Fibroblast of lung (primary cell): ENCODE measurements at regions not wholly inside any gene's neighbourhood (a gene's known extent, or its start where the extent isn't known, plus 50 kb on each side); places are given as distances from the start of the nearest gene placed in this dataset.

Experiments
- DNase-seq, 2 donors: peaks; one replicate each; pipeline versions ENCODE4 v3.0.0 to v3.0.0-alpha.2; 2010; ENCODE audit warnings: low read depth in 2 of 2
- H2AFZ ChIP-seq: 2 replicates; pipeline ENCODE4 v1.5.1; 2012; ENCODE audit warnings: low read length, control low read depth, inconsistent platforms
- H3K27ac ChIP-seq: 2 replicates; pipeline ENCODE4 v1.5.1; 2011; ENCODE audit warnings: low read length, control low read depth; ENCODE audit not compliant: insufficient read depth
- H3K27me3 ChIP-seq: 2 replicates; pipeline ENCODE4 v1.5.1; 2011; ENCODE audit warnings: mild to moderate bottlenecking, low read length; ENCODE audit not compliant: control insufficient read depth, insufficient read depth
- H3K36me3 ChIP-seq: 2 replicates; pipeline ENCODE4 v1.5.1; 2011; ENCODE audit warnings: low read length; ENCODE audit not compliant: control insufficient read depth, insufficient read depth
- H3K4me1 ChIP-seq: 2 replicates; pipeline ENCODE4 v1.5.1; 2011; ENCODE audit warnings: low read length; ENCODE audit not compliant: control insufficient read depth, insufficient read depth; ENCODE audit errors: extremely low read depth
- H3K4me2 ChIP-seq: 2 replicates; pipeline ENCODE4 v1.5.1; 2011; ENCODE audit warnings: low read length, control low read depth; ENCODE audit not compliant: insufficient read depth; ENCODE audit errors: extremely low read depth
- H3K4me3 ChIP-seq, 4 experiments: fragments of 200-600 bp in 1 of 4; sonication (generic) in 1 of 4; replicated peaks in 1 of 4; 2 replicates each; pipeline ENCODE4 v1.5.1; 2011 to 2016; ENCODE audit warnings: low read length in 4 of 4, low read depth in 3 of 4, mild to moderate bottlenecking in 3 of 4, control low read depth in 2 of 4, inconsistent platforms in 1 of 4, mixed read lengths in 1 of 4; ENCODE audit not compliant: insufficient read depth in 1 of 4; ENCODE audit errors: control extremely low read depth in 1 of 4
- H3K79me2 ChIP-seq: 2 replicates; pipeline ENCODE4 v1.5.1; 2012; ENCODE audit warnings: mild to moderate bottlenecking, low read length, inconsistent platforms; ENCODE audit not compliant: control insufficient read depth, insufficient read depth
- H3K9ac ChIP-seq: 2 replicates; pipeline ENCODE4 v1.5.1; 2011; ENCODE audit warnings: mild to moderate bottlenecking, low read length, control low read depth; ENCODE audit not compliant: insufficient read depth
- H3K9me3 ChIP-seq: 2 replicates; pipeline ENCODE4 v1.5.1; 2012; ENCODE audit warnings: low read depth, low read length; ENCODE audit not compliant: control insufficient read depth, insufficient read depth
- H4K20me1 ChIP-seq: 2 replicates; pipeline ENCODE4 v1.5.1; 2011; ENCODE audit warnings: low read length; ENCODE audit not compliant: control insufficient read depth, insufficient read depth; ENCODE audit errors: extremely low read depth
- CTCF ChIP-seq, 2 donors: IDR thresholded peaks in 1 of 2; conservative IDR thresholded peaks in 1 of 2; 1 replicate in 1 of 2; 2 replicates in 1 of 2; pipeline ENCODE4 v1.5.1; 2011 to 2012; ENCODE audit warnings: low read length in 2 of 2, control low read depth in 1 of 2, inconsistent platforms in 1 of 2, low read depth in 1 of 2, mild to moderate bottlenecking in 1 of 2
- EZH2 ChIP-seq: IDR thresholded peaks from 2 replicates; pipeline ENCODE4 v1.5.1; 2012; ENCODE audit warnings: low read length, control low read depth, mild to moderate bottlenecking; ENCODE audit errors: missing control alignments

DNA sequence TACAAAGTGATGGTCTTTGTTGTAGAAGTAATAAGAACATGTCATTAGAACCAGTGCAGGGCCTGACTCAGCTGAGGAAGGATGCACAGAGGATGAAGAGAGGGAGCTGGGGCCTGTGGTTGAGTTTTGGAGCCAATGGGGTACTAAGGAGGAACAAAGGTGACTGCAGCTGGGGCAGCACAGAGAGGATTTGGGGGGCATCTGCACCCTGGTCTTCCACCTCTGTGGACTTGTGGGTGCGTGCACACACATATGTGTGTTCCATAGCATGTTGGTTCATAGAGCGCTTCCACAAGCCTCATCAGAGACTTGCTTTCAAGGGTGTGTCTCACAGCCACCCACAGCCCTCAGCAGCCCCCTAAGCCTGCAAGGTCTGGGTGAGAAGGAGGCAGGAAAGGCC, 650.3 kb upstream of the MGMT start:
- Histone ChIP-seq H3K4me3 (no peak overlapping the region), H3K4me2 (no peak overlapping the region), H3K79me2 (no peaks in the 10 kb centered on the region), H3K9me3 (no peaks in the 10 kb centered on the region), H3K27me3 (no peaks in the 10 kb centered on the region), H3K27ac (no peak overlapping the region), H3K36me3 (no peaks in the 10 kb centered on the region), H4K20me1 (no peaks in the 10 kb centered on the region), H2AFZ (no peak overlapping the region), H3K9ac (no peak overlapping the region), H3K4me1 (no peaks in the 10 kb centered on the region)
- no peak for TF ChIP-seq EZH2
- TF ChIP-seq CTCF (conservative IDR thresholded peaks at IDR 0.05 in 1 of 2, IDR thresholded peaks at IDR 0.05 in 1 of 2; ENCODE audit: low read depth in 1 of 2, low read length in 2 of 2) = no peak
- no peak for DNase-seq

- no peak for TF ChIP-seq EZH2
- Histone ChIP-seq H3K4me1 (no peaks in the 10 kb centered on the region), H2AFZ (no peak overlapping the region), H3K27ac (no peak overlapping the region), H3K9ac (no peak overlapping the region), H3K4me2 (no peak overlapping the region), H3K79me2 (no peaks in the 10 kb centered on the region), H4K20me1 (no peaks in the 10 kb centered on the region), H3K36me3 (no peaks in the 10 kb centered on the region), H3K4me3 (no peak overlapping the region), H3K27me3 (no peaks in the 10 kb centered on the region), H3K9me3 (no peaks in the 10 kb centered on the region)
- DNase-seq = no peak
These were observed 649.4 kb upstream of the MGMT start for GRCh38 chr10:128817636-128818035.

DNA sequence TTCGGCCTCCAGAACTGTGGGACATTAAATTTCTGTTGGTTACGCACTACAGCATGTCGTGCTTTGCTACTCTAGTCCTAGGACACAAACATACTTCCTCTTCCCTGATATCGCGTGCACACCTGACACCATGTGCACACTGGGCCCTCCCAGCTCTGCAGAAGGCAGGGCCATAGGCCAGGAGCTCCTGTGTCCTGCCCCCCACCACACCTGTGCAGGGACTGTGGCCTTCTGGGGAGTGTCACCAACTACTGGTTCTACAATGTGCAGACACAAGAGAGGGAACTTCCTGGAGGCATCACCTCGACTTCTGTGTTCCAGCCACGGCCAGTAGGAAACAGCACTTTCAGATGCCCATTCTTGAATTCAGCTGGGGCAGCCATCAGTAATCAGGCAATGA, 646.4 kb upstream of the MGMT start:
- no peaks in the 10 kb centered on the region for H3K36me3 ChIP-seq
- H3K4me1 ChIP-seq = no peaks in the 10 kb centered on the region
- TF ChIP-seq CTCF (conservative IDR thresholded peaks at IDR 0.05 in 1 of 2, IDR thresholded peaks at IDR 0.05 in 1 of 2; ENCODE audit: low read depth in 1 of 2, low read length in 2 of 2) (no peak), EZH2 (no peak)
- no peak for DNase-seq
- H3K4me3 ChIP-seq = no peak overlapping the region
- H4K20me1 ChIP-seq = no peaks in the 10 kb centered on the region
- no peaks in the 10 kb centered on the region for H3K9me3 ChIP-seq
- no peak overlapping the region for H3K4me2 ChIP-seq
- H2AFZ ChIP-seq = no peak overlapping the region
- H3K9ac ChIP-seq = no peak overlapping the region
- H3K27me3 ChIP-seq = no peaks in the 10 kb centered on the region
- H3K27ac ChIP-seq = no peak overlapping the region
- H3K79me2 ChIP-seq = no peaks in the 10 kb centered on the region
